HG02973 (cell line): ENCODE measurements at regions not wholly inside any gene's neighbourhood (a gene's known extent, or its start where the extent isn't known, plus 50 kb on each side); places are given as distances from the start of the nearest gene placed in this dataset.
A peak's percentile ranks its signal among the peaks of the same experiment; 100 is the strongest.

ENCODE experiments used
- ATAC-seq: cut with Tn5 transposase; IDR thresholded peaks from one replicate; pipeline ENCODE4 v1.9.1; 2021; ENCODE audit warnings: moderate library complexity; ENCODE audit not compliant: unreplicated experiment

GRCh38 chr13:74329962-74330361, 195.8 kb upstream of the KLF12 start:
- no peak for ATAC-seq

- ATAC-seq: no peak
Observed at GRCh38 chr13:74325106-74325505, 190.9 kb upstream of the KLF12 start.

DNA sequence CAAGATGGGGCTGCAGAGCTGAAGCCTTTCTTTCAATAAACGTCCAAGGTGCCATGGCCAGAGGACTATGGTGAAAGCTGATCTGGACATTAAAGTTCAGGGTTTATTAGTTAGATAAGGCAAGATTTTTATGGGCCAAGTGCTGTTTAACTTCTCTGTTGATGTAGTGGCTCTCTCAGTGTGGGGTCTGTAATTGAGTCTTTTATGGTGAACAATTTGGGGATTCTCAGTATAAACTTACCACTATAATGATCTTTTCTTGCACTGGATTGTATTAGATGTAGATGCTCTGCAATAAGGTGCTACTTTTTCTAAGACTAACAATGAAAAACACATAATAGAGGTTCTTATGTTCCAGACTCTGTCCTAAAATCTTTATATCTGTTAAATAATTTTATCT, 190.1 kb upstream of the KLF12 start:
- ATAC-seq: no peak

- ATAC-seq: no peak
Observed at GRCh38 chr13:74322562-74322961, 188.4 kb upstream of the KLF12 start.

- no peak for ATAC-seq
Observed at GRCh38 chr13:74320282-74320681, 186.1 kb upstream of the KLF12 start.

GRCh38 chr13:74316547-74316946, 182.3 kb upstream of the KLF12 start:
- ATAC-seq: no peak

- ATAC-seq: no peak
Observed at GRCh38 chr13:74306496-74306895, 172.3 kb upstream of the KLF12 start.

- no peak for ATAC-seq
Observed at GRCh38 chr13:74305876-74306275, 171.7 kb upstream of the KLF12 start.

- no peak for ATAC-seq
Observed at GRCh38 chr13:74301258-74301935, 167.2 kb upstream of the KLF12 start.

DNA sequence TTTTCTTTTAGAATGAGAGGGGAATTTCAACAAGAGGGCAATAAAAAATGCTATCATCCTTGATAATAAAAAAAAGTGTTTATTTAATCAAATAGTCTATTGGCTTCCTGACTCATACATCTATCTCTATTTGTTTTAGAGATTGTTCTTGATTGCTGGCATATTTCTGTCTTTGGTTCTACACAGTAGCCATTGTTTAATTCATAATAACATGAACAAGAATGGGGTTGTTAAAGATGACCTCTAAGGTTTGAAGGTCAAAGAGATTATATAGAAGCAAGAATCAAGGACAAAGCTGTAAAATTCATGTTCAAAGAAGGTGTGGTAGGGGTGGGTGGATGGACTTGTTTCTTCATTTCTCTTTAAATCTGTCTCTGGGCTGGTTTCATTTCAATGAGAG, 166.0 kb upstream of the KLF12 start:
- ATAC-seq: no peak

- no peak for ATAC-seq
Observed at GRCh38 chr13:74299721-74300120, 165.5 kb upstream of the KLF12 start.

GRCh38 chr13:74298923-74299322, 164.7 kb upstream of the KLF12 start:
- no peak for ATAC-seq

- ATAC-seq: peak; percentile 47
Observed at GRCh38 chr13:74289861-74290773, 155.9 kb upstream of the KLF12 start.

DNA sequence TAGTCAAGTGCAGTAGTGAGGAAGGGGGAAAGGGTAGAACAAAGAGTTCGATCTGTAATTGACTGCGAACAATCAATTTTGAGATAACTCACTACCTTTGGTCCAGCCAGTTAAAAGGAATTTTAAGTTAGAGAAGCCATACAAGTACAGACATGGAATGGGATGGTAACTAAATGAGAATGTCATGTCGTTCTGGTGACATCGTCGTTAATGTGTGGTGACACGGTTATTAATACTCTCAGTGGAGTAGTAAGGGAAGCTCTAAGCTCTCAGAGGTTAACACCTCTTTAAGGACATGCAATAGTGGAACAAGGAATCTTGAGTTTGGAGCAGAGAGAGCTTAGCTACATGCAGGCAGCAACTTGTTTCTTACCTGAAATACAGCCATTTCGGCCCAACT, 154.9 kb upstream of the KLF12 start:
- no peak for ATAC-seq

DNA sequence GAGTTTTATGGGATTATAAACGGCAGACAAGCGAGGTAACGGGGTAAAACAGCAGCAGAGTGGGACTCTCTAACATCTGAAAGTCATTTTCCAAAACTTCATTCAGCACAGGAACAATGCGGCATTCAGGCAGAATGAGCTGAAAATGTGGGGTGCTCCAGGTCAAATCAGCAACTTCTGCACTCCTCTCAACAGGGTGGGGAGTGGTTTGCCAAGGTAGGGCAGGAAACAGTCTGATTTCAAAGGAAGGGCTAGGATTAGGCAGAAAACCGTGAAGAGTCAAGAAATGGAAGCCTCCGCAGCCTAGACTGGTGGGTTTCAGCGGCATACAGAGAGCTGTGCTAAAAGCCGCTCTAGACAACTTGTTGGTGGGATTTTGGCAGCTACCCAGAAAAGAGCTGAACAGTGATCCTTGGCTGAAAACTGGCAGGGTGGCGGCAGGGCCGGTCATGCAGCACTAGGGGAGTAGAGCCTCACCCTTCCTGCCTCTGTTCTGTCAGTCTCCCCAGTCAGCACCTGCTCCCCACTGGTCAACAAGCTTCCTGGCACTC, 154.2 kb upstream of the KLF12 start:
- no peak for ATAC-seq

- peak; percentile 38 for ATAC-seq
Observed at GRCh38 chr13:74287724-74288169, 153.5 kb upstream of the KLF12 start.

DNA sequence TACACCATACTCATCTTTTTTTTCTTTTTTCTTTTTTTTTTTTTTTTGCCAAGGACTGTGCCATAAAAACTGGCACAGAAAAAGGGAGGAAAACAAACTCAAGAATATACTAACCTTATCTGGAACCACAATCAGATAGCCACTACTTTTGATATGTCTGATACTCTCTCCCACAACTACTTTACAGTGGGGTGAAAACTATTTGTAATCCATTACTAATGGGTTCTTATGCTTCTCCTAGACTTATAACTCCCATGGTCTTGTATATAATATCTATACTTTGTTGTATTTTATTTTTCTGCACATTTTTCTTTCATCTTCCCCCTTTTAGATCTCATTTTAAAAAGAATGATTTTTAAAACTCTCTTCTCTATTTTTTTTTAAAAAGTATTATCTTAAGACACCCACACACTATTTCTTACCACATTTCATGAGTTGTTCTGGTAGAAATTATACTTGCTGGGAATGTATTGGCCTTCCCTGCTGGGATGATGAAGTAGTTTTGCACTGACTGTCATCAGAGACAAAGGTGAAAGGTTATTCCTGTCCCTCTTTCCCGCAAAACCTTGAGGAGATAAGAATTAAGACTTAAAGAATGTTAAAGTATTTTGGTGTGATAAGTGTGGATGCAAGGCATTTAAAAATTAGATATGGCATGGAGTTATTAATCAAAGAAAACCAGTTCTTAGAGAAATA, 146.7 kb upstream of the KLF12 start:
- no peak for ATAC-seq

- no peak for ATAC-seq
Observed at GRCh38 chr13:74280093-74280794, 146.0 kb upstream of the KLF12 start.

GRCh38 chr13:74278901-74279300, 144.7 kb upstream of the KLF12 start:
- ATAC-seq: no peak

- ATAC-seq: no peak
Observed at GRCh38 chr13:74274916-74275315, 140.7 kb upstream of the KLF12 start.

DNA sequence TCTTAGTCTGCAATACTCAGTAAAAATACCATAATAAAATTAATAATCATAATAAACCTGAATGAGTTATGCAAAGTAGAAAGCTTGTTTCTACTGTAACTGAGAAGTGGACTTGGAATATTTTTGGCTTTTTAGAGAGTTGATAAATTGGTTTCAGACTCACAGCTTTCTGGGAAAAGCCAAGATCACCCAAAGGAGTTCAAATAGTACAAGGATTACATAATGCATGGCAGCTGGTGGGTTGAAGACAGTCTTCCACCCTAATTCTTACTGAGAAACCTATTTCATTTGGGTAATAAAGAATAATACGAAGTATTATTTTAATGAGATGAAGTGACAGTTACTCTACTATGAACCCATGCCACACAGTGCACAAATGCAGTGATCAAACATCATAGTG, 139.4 kb upstream of the KLF12 start:
- no peak for ATAC-seq
